ENCODE measurements at regions not wholly inside any gene's neighbourhood (a gene's known extent, or its start where the extent isn't known, plus 50 kb on each side); places are given as distances from the start of the nearest gene placed in this dataset.

DNA sequence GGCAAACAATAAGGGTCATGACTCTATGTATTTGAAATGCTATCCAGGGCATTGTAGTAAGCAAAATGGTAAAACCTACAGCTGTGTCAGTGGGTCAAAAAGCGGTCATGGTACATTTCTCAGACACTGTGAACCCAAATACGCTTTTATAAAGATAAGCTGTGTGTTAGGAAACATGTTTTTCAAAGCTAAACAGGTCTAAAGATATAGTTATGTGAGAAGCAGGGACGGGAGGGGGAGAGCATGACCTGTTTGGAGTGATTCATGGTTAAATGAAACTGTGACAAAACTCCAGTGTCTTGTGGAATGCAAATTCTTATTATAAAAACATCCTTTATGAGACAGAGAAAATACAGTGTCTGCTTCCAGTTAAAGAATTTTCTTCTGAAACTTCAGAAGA, 205.4 kb upstream of the BMP2 start:
- DNase-seq, result no peak

DNA sequence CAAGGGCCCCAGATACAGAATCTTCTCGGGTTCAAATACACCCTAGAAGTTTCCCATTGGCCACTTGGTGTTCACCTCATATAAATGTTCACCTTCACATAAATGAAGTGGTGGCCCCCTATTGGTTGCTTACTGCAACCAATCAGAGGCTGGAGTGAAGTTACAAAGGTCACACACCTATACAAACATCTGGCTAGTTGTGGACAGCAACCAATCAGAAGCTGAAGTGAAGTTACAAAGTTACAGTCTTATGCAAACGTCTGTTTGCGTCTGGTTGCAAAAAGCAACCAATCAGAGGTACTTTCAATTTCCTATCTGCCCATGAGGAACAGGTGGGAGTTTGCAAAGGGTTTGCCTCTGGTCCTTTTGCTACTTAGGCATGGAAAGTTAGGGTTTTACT, 206.5 kb upstream of the BMP2 start:
- no peak for DNase-seq

DNA sequence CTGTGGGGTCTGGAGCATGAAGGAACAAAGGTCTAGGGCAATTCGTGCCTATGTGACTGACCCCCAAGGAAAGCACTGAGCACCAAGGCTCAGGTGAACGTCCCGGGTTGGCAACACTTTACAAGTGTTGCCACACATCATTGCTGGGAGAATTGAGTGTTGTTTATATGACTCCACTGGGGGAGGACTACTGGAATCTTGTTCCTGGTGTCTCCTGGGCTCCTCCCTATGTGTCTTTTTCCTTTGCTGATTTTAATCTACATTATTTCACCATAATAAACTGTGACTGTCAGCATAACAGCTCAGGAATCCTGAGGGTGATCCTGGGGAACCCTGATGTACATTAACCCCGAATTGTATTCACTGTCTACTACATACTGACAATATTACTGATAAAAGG, 207.7 kb upstream of the BMP2 start:
- no peak for DNase-seq

DNA sequence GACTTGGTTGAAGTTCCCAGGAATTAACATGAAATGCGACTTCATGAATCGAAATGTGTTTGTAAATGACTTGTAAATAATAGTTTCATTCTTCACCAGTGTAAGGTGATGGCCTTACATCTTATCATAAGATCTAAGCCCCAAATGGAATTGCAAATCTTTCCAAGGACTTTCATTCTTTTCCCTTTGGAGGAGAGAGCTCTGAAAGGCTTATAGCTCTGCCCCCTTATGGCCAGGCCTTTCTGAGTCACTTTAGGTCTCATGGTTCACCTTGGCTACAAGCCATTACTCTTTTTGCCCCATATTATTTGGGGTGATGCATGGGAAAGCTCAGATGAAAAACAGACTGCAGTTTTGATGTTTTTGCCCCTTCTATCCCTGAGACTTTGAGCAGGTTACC, 209.1 kb upstream of the BMP2 start:
- DNase-seq, result no peak

DNA sequence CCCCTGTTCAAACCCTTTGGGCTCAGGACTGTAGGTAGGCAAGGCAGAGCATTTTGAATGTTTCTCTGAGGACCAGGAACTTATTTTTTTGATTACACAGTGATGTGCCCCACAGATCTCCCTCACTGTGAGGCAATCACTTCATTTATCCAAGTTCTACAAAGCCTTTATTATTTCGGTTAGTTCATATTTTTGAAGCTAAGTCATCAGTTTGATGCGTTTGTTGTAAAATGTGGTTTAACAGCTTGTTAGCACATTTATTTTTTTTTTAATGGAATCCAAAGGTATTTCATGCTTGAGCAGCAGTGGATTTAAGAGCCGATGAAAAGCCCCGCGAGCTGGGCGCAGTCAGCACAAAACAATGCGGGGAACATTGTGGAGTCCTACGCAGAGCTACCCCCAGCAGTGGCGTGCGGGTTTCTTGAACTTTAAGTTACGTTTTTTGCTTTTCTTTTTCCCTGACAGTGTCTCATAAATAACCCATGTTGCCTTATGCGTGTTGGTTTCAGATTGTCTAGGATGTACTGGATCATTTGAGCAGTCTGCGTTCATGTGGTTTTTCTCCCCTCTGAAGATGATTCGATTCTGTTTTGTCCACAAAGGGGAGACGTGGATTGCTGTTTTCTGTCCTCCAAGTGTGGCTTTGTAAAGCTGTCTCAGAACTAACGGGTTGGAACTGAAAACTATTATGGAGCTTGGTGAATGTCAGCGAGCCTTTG, 233.6 kb upstream of the BMP2 start:
- DNase-seq, result peak; percentile 38

DNA sequence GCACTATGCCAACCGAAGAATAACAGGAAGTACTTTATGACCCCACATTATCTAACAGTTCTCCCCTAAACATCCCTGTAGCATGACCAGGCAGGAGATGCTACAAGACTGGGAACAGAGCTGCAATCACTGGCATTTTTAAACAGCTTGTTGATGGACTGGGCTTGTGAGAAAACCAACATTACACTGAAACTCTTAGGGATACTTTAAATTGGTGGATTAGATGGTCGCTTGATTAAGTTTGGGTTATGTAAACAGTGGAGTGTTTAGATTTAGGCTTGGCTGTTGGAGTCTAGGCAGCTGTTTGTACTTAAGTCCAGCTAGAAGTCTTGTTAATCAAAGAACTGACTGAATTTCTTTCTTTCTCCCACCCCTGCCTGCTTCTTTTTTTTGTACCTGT, 234.1 kb upstream of the BMP2 start:
- peak; percentile 60 for DNase-seq

DNA sequence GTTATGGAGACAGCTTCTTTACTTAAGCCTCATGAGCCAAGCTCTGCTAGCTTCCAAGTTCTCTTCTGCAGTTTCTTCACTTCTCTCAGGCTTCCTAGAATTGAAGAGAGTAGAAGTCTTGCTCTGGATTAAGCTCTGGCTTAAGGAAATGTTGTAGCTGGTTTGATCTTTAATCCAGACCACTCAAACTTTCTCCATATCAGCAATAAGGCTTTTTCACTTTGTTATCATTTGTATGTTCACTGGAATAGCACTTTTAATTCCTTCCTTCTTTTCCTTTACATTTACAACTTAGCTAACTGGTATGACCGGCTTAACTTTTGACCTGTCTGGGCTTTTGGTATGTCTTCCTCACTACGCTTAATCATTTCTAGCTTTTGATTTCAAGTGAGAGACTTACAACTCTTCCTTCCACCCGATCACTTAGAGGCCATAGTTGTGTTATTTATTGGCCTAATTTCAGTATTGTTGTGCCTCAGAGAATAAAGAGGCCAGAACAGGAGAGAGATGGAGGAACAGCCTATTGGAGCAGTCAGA, 236.6 kb upstream of the BMP2 start:
- no peak for DNase-seq

DNA sequence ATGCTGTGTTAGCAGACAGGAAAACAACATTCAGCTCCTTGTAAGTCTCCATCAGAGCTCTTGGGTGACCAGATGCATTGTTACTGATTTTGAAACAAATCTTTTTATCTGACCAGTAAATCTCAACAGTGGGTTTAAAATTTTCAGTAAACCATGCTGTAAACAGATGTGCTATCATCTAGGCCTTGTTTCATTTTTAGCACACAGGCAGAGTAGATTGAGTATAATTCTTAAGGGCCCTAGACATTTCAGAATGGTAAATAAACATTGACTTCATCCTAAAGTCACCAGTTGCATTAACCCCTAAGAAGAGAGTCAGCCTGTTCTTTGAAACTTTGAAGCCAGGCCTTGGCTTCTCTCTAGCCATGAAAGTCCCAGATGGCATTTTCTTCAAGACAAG, 237.2 kb upstream of the BMP2 start:
- no peak for DNase-seq

DNA sequence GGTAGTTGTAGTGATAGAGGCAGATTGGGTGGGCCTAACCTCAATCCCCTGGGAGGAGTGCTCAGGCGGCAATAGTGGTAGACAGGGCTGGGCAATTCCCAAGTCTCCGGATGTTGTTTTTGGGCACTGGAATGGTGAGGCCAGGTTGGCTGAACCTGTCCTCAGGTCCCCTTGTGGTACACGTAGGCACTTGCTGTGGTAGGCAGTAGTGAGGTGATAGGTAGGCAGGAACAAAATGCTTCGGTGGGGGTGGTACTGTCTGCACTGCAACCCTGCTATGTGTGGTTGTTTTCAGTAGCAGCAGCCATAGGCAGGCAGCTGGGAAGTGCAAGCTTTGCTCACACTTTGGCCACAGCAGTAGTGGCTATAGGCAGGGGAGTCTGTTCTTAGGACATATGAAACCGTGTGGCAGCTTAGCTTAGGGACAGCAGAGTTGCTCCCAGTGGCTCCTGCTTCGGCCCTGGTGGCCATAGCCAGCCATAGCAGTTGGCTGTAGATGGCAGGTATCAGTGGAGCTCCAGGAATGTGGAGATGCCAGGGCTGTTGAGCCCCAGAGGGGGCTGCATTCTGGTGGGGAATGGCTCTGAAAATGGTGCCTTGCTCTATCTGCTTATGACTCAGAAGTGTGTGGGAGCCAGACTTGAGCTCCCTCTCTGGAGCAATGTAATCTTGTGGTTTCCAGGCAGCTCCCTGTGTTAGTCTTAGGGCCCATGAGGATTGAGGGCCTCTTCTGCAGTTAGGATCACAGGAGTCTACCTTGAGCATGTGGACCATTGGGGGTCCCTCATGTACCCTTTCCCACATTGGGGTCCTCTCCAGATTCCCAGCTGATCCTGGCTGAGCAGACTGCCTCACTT, 241.8 kb upstream of the BMP2 start:
- DNase-seq, result no peak

DNA sequence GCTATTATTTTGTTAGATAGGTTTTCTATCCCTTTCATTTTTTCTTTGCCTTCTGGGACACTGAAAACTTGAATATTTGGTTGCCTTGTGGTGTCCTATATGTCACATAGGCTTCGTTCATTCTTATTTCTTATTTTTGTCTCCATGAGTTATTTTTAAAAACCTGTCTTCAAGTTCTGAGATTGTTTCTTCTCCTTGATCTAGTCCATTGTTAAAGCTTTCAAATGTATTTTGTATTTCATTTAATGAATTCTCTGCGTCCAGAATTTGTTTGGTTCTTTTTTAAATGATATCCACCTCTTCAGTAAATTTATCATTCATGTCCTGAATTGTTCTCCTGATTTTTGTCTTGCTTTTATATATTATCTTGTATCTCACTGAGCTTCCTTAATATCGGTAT, 243.2 kb upstream of the BMP2 start:
- no peak for DNase-seq

DNA sequence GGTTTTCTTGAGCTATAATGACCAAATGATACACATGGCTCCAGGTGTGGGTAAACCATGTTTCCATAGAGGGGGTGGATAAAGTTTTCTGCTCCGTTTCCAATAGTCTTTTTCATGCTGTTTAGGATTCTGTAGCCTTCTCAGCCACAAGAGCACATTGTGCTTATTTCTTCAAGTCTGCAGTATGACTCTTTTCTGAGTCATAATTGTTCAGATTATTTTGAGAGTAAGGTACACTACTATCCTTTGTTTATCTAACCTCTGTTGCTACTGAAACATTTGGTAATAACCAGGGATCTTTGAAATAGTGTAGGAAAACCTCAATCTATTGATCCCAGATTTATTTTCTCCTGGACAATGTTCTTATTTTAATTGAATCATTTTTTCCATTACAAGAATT, 247.9 kb upstream of the BMP2 start:
- DNase-seq, result no peak

DNA sequence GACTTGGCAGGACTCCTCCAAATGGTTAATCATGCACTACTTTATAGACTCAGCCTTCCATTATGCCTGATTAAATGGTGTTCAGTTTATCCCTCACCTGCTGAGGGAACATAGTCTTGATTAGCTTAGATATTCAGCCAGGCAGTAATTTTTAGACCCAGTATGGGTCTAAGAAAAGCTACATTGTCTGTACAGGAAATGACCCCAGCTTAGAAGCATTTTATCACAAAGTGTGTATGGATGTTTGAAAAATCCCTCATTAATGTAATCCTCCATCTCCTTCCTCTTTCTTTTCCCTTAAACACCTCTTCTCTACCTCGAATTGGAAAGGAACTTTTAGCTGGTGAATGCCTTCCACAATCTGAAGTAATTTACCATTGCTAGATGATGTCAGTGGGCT, 252.2 kb upstream of the BMP2 start:
- DNase-seq, result no peak

DNA sequence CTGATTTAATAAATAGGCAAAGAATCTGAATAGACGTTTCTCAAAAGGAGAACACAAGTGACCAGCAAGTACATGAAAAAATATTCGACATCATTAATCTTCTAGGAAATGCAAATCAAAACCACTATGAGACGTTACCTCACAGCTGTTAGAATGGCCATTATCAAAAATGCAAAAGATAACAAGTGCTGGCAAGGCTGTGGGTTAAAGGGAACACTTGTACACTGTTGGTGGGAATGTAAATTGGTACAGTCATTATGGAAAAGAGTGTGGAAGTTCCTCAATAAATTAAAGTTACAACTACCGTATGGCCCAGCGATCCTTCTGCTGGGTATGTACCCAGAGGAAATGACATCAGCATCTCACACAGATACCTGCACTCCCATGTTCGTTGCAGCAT, 253.9 kb upstream of the BMP2 start:
- DNase-seq, result no peak

DNA sequence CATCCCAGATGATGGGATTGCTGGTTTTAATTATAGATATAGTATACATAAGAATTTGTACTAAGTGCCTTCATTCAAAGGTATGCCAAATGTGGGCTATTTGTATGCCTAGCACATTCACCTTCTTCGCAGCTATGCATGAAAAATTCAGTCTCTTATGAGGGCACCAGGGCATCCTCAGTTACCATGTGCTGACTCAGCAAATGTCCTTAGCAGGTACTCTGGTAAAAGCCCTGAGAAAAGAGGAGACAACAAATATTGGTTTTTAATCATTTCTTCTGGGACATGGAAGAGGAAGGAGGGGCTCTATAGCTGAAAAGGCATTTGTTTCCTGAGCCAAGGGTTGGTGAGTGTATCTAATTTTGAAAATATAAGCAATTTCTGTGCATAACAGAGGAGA, 258.1 kb upstream of the BMP2 start:
- no peak for DNase-seq

DNA sequence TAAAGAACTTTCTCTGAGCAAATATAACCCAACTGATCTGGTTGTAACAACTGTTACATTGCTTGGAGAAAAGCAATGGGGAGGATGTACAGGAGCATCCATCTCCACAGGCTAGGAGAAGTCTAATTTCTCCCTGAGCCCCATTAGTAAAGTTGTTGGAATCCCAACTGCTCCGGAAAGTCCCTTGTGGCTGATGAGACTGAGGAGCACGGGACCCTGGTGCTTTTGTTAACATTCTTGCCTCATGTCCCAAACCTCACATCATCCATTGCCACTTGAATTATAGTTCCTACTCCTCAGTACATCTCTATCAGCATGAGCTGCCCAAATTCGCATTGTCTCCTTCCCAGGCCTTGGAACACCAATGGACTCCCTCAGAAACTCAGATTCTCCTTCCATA, 260.6 kb upstream of the BMP2 start:
- no peak for DNase-seq

DNA sequence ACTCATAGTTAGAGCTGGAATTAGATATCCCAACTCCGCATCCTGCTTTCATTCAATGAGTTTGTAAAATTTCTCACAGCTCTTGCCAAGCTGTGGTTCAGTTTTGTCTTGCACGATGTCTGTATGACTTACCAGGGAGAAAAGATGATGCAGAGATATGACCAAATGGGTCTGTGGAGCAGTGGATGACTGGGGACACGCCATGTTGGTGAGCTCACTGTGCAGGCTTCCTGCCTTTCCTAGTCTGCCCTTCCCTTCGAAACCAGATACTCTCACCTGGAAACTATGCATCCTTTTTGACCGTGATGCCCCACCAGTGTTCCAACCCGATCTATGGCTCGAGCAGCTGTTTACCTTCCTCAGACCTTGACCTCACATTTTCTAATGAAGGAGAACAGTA, 262.7 kb upstream of the BMP2 start:
- no peak for DNase-seq

DNA sequence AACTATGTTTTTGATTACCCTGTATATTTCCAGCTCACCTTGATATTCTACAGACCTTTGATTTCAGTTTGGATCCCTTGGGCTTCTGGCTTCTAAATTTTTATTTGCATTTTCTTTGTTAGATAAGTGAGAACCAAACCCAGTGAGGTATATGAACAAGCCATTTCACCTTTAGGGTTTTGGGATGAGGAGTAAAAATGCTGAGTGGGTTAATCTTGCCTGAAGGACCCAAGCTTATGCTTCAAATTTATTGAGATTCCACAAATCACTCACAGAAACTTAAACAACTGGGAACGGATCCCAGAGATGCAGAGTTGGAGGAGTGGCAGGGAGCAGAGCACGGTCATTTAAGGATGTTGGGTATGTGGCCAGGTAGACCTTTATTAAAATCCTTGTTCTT, 263.3 kb upstream of the BMP2 start:
- no peak for DNase-seq

DNA sequence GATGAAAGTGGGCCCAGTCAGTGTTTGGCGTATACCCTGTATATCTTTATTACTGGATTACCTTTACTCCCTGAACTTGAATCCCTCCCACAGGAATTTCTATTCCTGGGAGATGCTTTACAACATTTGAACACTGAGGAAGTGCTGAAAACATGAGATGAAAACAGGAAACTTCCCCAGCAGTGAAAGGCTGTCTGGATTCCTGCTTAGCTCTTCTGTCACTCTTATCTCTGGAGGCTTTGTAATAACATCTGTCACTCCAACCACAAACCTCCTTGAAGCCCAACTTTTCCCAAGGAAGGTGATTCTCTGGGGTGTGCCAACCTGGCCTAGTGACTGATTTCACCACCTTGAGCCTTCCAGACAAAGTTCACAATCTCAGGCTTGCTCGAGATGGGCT, 264.5 kb upstream of the BMP2 start:
- no peak for DNase-seq

DNA sequence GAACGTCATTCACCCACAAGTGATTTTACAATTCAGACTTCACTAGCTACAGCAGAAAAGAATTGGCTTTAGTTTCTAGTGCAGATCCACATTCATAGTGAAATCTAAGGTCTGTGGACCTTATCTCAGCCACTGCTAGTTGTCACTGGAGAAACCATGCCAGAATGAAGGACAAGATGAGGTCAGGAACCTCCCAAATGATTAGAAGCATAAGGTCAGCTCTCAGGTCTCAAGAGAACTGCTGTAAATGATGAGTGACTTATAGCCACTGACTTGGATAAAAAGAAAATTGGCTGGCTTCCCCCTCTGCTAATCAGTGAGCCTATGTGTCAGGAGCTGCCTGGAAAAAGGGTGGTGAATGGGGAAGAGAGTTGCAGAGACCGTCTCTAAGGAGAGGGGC, 265.3 kb upstream of the BMP2 start:
- DNase-seq, result no peak

DNA sequence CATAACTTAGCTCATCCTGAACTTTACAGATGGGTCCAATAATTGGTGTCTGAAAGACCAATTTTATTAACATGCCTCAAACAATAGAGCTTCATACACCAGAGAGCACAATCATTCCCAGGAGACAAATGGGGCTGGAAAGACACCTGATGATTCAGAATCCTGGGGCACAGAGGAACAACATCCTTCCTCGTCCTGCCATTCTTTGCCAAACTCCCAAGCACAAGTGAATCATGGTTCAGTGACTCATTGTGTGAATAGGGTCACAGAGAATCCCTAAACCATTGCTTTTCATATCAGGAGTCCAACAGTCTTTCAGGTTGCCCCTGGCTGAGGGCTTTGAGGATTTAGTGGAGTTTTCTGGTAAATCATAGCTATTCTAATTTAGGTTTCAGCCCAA, 266.4 kb upstream of the BMP2 start:
- DNase-seq, result no peak

DNA sequence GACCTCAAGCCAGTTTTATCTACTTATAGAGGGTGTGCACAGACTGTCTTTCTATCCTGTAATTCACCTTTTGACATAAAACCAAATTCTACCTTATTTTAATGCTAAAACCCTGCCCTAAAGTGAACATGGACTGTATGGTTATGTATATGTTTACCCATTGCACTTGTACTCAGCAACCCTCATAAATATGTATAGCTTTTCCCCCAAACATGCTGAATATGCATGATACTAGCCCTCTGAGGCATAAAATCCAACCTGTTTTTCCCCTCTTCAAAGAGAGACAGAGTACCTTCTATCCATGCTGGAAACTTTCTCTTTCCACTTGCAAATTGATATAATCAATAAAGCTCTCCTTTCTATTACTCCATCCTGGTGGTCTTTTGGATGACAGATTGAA, 267.9 kb upstream of the BMP2 start:
- DNase-seq, result no peak

DNA sequence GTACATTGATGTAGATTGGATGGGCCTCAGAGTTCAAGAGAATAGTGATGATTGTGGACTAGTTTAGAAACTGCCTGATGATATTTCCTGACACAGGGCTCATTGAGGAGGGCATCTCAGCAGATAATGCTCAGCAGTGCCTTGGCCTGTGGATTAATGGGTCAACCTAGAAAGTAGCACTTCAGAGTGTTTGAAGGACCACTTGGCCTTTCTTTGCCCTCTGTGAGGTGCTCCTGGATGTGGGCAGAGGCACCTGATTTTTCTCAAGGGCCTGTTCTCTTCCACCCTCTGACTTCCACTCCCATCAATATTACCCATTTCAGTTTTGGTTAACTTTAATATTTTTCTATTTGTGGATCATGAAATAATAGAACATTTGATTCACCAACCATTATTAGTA, 270.6 kb upstream of the BMP2 start:
- no peak for DNase-seq

DNA sequence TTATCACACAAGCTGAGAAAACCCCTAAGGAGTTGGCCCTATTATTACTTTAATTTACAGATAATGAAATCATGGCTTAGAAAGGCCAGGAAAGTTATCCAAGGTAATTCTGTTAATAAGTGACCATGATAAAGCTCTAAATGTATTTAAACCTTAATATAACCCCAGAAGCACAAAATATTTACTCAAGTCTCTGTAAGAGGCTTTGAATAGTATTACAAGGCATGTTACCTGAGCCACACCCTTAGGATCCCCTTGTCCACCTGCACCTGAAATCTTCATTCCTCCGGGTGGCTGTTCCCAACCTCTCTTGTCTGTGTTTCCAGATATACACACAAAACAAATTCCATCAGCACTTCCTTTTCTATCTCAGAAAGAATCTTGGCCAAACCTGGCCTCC, 271.6 kb upstream of the BMP2 start:
- no peak for DNase-seq

Measured in renal pelvis (tissue), 1 donor.